ENCODE measurements at regions not wholly inside any gene's neighbourhood (a gene's known extent, or its start where the extent isn't known, plus 50 kb on each side); places are given as distances from the start of the nearest gene placed in this dataset.

DNA sequence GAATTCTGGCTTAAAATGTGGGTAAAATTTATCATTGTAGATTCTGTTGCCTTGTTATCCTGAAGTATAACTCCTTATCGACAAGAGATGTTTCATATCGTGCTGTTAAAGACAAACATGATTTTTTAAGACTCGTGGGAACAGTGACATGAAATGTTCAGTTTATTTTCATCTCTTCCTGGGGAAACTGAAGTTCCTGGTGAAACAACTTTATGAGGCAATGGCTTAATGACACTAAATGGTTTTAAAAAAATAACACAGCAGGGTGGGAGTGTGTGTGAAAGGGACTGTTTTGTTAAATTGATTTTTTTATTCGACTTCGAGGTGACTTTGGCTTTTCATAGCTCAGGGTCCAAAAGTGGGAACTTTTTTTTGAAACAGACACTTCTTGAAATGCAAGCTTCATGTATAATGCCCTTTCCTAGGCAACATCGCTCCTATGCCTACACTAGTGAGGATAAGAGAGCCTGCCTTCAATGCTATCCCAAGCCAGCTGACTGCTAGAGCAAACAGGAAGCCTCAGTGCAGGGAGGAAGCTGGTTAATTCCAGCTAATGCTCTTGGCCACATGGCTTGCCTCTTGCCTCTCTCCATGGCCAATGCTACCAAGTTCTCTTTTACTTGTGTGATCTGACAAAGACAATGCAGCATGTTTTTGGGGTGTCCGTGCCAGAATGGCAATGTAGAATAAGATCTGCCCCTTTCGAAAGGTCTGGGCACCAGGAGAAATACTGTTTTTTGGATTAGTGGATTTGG is 57.8 kb downstream of the PABIR2 start:
- TF ChIP-seq POLR2AphosphoS5 (IDR thresholded peaks at IDR 0.05): no peak
- no peak for TF ChIP-seq CTCF (IDR thresholded peaks at IDR 0.05)
- TF ChIP-seq EP300 (IDR thresholded peaks at IDR 0.05): no peak
- no peak for TF ChIP-seq POLR2A (IDR thresholded peaks at IDR 0.05)
